Kidney (tissue), 13 donors: ENCODE measurements at regions not wholly inside any gene's neighbourhood (a gene's known extent, or its start where the extent isn't known, plus 50 kb on each side); places are given as distances from the start of the nearest gene placed in this dataset.
"Not testable (repeated sequence)": the region's sequence is repeated elsewhere in the genome, so short reads cannot be mapped to it uniquely, and the experiment has no call there.

ENCODE experiments used
- DNase-seq, 5 donors: peaks; one replicate each; pipeline ENCODE4 v3.0.0-alpha.2; 2013 to 2020
- FAIRE-seq: peaks from 2 replicates; lab custom pipeline; 2012; peaks lifted over from hg19 to GRCh38; lab: Jason Lieb, UNC
- H3K27ac ChIP-seq, 2 donors: one replicate each; pipeline ENCODE4 v1.7.0; 2013; ENCODE audit warnings: low read depth in 2 of 2, low read length in 2 of 2, inconsistent platforms in 1 of 2
- H3K27me3 ChIP-seq: one replicate; pipeline ENCODE4 v1.7.1; 2013; ENCODE audit warnings: low read length, inconsistent platforms; ENCODE audit not compliant: control insufficient read depth, insufficient read depth
- H3K36me3 ChIP-seq, 3 donors: one replicate each; pipeline versions ENCODE4 v1.7.0 to v1.7.1; 2013; ENCODE audit warnings: low read length in 3 of 3, control low read depth in 1 of 3, inconsistent platforms in 1 of 3; ENCODE audit not compliant: insufficient read depth in 3 of 3, control insufficient read depth in 2 of 3
- H3K4me1 ChIP-seq, 3 donors: one replicate each; pipeline versions ENCODE4 v1.7.0 to v1.7.1; 2013; ENCODE audit warnings: low read length in 3 of 3, inconsistent platforms in 1 of 3, low read depth in 1 of 3; ENCODE audit not compliant: control insufficient read depth in 2 of 3, insufficient read depth in 2 of 3
- H3K4me3 ChIP-seq, 3 donors: one replicate each; pipeline versions ENCODE4 v1.7.0 to v1.8.1; 2013; ENCODE audit warnings: low read length in 3 of 3, control low read depth in 1 of 3, inconsistent platforms in 1 of 3
- H3K9ac ChIP-seq, 3 donors: one replicate each; pipeline versions ENCODE4 v1.7.0 to v1.7.1; 2013; ENCODE audit warnings: low read length in 3 of 3, control low read depth in 1 of 3, inconsistent platforms in 1 of 3
- H3K9me3 ChIP-seq, 3 donors: one replicate each; pipeline versions ENCODE4 v1.7.0 to v1.7.1; 2013; ENCODE audit warnings: low read length in 3 of 3, control low read depth in 1 of 3, inconsistent platforms in 1 of 3; ENCODE audit not compliant: control insufficient read depth in 2 of 3, insufficient read depth in 1 of 3
- intact Hi-C: fragments of 100-400 bp; cut with DNase I; formaldehyde crosslinking; loops from one replicate; pipeline ENCODE4 v1.11.1; 2022
- TF ChIP-seq, protein P1 (sequence below): IDR thresholded peaks from 3 replicates; pipeline ENCODE4 v1.5.1; 2012; ENCODE audit warnings: mild to moderate bottlenecking, moderate library complexity, borderline replicate concordance; ENCODE audit not compliant: insufficient read depth; ENCODE audit errors: extremely low read depth
- donor health status: control.
- donor health status: control.
- donor health status: control.
- donor health status: control.
- donor health status: control.
- donor health status: DM: yes; HTN: yes; CAD: no.
- donor health status: Normal renal cell carcinoma (clear cell type).

DNA sequence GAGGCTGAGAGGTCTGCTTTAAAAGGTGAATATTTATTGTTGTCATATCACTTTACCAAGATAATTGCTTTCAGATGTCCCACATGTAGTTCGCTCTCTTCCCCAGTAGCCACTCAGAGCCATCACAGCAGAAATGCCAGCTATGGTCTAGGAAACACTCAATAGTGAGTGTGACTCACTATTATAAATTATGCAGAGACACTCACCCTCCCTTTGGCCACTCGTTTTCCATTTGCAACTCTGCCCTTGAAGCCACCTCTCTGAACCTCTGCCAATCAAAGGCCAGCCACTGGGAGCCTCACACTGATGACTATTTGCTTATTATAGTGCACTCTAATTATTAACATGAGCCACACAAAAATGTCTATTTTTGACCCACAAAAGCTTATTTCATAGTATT lies 328.1 kb upstream of the ATP10A start:
- intact Hi-C loops: no loop called here
- Histone ChIP-seq H3K9ac (no peak overlapping the region), H3K9me3 (no peaks in the 10 kb centered on the region), H3K27ac (no peak overlapping the region), H3K4me1 (no peaks in the 10 kb centered on the region), H3K36me3 (no peaks in the 10 kb centered on the region), H3K4me3 (no peak overlapping the region), H3K27me3 (no peaks in the 10 kb centered on the region)
- TF ChIP-seq, protein P1, sequence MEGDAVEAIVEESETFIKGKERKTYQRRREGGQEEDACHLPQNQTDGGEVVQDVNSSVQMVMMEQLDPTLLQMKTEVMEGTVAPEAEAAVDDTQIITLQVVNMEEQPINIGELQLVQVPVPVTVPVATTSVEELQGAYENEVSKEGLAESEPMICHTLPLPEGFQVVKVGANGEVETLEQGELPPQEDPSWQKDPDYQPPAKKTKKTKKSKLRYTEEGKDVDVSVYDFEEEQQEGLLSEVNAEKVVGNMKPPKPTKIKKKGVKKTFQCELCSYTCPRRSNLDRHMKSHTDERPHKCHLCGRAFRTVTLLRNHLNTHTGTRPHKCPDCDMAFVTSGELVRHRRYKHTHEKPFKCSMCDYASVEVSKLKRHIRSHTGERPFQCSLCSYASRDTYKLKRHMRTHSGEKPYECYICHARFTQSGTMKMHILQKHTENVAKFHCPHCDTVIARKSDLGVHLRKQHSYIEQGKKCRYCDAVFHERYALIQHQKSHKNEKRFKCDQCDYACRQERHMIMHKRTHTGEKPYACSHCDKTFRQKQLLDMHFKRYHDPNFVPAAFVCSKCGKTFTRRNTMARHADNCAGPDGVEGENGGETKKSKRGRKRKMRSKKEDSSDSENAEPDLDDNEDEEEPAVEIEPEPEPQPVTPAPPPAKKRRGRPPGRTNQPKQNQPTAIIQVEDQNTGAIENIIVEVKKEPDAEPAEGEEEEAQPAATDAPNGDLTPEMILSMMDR: no peak
- no peak for FAIRE-seq
- DNase-seq: no peak

DNA sequence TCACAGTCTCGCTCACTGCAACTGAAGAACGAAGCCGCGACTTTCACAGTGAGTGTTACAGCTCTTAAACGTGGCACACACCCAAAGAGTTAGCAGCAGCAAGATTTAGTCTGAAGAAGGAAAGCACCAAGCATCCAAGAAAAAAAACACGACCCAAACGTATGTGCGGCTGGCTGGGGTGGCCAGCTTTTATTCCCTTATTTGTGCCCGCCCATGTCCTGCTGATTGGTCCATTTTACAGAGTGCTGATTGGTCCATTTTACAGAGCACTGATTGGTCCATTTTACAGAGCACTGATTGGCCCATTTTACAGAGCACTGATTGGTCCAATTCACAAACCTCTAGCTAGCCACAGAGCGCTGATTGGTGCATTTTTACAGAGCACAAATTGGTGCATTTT lies 323.0 kb upstream of the ATP10A start:
- H3K9ac ChIP-seq, FAIRE-seq, H3K9me3 ChIP-seq, DNase-seq, H3K4me3 ChIP-seq, H3K27ac ChIP-seq, H3K36me3 ChIP-seq, intact Hi-C loops, H3K27me3 ChIP-seq, H3K4me1 ChIP-seq: not testable (repeated sequence)

DNA sequence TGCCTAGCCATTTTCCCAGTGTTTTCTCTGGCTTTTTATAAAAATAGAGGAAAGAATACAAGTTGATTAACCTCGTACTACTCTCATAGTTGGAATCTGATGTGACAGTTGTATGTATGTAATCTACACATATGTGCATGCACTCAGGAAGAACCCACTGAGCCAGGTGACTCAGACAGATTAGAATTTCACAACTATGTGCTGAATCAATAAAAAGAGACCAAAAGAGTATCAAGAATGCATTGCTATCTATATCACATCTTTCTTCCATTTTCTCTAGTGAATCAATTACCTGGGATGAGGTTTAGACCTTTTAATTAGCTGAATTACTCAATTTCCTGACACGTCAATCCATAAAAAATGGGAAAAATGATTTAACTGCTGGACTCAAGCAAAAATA lies 319.3 kb upstream of the ATP10A start:
- no peak for FAIRE-seq
- Histone ChIP-seq H3K4me1 (no peaks in the 10 kb centered on the region), H3K4me3 (no peak overlapping the region), H3K9ac (no peak overlapping the region), H3K27me3 (no peaks in the 10 kb centered on the region), H3K36me3 (no peaks in the 10 kb centered on the region), H3K9me3 (no peaks in the 10 kb centered on the region), H3K27ac (no peak overlapping the region)
- DNase-seq: no peak
- intact Hi-C loops: no loop called here
- TF ChIP-seq, protein P1: no peak

DNA sequence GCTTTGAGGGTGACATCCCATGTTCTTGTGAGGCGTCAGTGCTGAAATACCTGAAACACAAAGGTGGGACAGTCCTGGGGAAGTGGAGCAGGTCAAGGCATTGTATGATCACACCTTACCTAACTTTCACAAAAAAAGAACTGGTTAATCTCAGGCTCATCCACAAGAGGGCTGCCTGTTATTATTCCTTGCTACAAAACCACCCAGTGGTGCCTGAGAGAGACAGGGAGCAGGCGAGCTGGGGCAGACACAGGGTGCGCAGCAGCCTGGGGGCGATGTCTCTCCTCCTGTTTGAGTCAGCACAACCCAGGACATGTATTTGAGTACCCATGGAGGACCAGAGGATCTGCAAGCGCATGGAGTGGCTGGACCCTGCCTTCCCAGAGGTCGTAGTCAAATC lies 316.8 kb upstream of the ATP10A start:
- H3K27ac ChIP-seq: no peak overlapping the region
- H3K4me1 ChIP-seq: no peaks in the 10 kb centered on the region
- no peak overlapping the region for H3K9ac ChIP-seq
- intact Hi-C loops: no loop called here
- H3K27me3 ChIP-seq: no peaks in the 10 kb centered on the region
- DNase-seq: peak in 2 of 5 donors; percentile 31 to 40
- no peaks in the 10 kb centered on the region for H3K9me3 ChIP-seq
- H3K36me3 ChIP-seq: no peaks in the 10 kb centered on the region
- FAIRE-seq: no peak
- no peak overlapping the region for H3K4me3 ChIP-seq
- TF ChIP-seq, protein P1: peak; percentile 2
